ENCODE measurements at regions not wholly inside any gene's neighbourhood (a gene's known extent, or its start where the extent isn't known, plus 50 kb on each side); places are given as distances from the start of the nearest gene placed in this dataset.
A peak's percentile ranks its signal among the peaks of the same experiment; 100 is the strongest.

DNA sequence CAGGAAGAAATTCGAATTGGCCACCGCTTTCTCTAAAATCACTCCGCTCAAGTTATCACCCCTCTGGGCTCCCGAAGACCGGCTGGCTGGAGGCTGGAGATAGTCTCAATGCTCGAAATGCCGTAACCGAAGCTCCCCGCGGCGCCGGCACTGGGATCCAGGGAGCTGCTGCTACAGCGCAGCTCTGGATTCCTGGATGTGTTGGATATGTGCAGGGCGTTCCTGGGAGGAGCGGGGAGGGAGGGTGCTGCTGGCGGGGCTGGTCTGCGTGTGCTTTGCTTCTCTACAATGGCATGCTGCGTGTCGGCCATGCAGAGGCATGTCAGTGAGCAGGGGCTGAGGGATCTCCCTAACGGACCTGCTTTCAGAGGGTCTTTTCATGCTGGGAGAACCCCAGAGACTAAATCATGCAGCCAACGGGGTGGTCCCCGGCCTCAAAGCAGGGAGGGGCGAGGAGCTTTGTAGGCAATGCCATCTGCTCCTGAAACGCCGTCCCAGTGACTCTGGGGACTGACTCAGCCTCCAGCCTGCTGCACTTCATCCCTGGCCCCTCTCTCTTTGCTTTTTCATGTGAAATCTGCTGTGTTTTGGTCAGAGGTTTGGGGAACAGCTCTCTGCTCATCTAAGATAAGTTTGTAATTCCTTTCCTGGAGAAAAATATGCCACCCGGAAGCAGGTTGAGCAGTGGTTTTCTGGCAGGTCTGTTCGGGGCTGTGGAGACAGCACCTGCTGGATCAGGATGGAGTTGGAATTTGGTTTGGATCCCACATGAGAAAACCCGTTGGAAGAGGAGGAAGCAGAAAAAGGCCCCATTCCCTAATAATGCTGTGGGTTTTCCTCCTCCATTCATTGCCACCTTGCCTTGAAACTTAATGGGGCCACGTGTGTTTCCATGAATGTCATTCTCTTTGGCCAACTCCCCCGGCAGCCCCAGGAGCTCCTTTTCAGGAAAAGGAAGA is 311.4 kb downstream of the SEC14L1 start:
- no peak for DNase-seq (ENCODE audit: insufficient read length, low spot score)
- peak; percentile 69 for FAIRE-seq

DNA sequence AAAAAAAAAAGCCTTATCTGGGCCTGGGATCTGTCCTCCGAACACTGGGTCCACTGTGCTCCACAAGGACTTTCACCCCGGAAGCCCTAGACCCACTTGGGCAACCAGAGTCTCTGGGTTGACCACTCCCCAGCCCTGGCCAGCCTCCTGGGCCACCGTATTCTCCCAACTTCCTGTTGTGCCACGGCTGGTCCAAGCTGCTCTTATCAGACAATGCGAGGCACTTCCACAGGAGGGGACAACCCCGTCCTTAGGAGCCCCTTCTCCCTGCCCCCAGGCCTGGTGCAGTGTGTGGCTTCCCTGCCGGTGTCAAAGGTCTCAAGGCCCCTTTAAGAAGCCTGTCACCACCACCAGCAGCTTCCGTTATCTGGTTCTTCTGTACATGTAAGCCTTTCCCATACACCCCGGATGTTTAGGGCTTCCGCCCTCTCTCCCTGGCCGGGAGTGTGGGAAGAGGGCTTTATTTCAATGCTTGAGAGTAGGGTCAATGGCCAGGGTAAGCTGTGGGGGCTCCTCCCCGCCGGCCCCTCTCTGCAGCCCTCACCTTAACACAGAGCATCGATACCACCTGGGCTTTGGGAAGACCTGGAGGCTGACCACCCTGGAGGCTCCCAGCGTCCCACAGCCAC is 313.0 kb downstream of the SEC14L1 start:
- no peak for DNase-seq (ENCODE audit: insufficient read length, low spot score)
- FAIRE-seq, result peak; percentile 87

DNA sequence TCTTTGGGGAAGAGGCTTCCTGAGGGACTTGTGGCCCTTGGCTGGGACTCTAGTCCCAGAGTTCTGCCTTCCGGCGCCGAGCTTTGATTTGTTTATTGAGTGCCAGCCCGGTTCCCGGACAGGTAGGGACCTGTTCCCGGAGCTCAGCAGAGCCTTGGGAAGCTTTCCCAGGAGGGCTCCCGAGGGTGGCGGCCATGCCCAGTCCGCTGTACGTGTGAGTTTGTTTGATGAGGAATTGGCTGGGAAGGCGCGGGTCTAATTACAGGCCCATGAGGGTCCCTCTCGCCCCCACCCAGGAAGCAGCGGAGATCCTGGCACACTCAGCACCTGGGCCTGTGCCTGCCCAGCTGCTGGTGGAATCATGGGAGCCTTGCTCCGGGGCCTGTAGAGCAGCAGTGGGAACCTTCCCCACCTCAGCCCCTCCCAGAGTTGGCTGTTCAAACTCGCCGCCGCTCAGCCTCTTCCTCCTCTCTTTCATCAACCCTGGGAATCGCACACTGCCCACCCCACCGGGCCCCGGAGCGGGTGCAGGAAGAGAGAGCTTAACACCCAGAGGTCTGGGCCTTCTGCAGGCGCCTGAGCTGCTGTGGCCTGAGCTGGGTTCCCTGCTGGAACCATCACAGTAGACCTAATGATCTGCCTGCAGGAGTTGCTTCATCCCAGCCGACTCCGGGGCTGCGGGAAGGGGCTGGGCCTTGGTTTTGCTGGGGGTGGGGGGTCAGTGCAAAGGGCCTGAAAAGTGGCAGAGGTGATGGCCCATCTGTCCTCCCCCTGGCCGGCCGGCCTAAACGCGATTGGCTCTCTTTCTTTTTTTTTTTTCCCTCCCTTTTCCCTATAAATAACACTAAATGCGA is 313.7 kb downstream of the SEC14L1 start:
- DNase-seq (ENCODE audit: insufficient read length, low spot score), result no peak
- FAIRE-seq, result peak; percentile 35

DNA sequence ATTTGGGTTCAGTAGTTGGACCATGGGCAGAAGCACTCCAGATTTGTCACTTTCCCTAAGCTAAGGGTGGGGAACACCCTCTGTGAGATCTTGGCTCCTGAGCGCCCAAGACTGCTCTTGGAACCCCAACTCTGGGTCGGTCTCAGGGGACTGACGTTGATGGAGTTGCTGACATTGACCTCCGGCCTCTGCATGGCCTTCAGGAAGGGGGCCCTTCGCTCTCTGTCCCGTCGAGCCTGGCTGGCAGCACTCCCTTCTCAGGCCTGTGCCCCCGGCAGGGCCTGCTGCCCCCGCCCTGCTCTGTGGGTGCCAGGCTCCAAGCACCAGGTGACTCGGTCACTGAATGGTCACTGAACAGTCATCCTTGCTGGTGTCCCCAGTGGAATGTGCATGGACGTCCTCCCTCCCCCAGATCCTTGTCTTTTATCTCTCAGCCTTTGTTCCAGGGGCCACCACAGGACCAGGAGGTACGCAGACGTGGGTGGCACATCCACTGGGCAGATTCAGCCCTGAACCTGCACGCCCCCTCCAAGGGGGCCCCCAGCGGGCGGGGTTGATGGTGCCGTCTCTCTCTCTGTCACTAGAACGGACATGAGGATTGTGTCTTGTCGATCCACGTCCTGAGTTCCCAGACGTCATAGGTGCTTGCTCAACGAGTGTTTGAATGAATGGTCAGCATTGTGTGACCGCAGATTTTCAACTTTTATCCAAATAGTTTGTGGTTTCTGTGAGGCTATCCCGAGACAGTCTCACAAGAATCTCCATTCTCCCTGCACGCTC is 314.5 kb downstream of the SEC14L1 start:
- FAIRE-seq, result no peak

GRCh38 chr17:77455891-77456260 is 315.1 kb downstream of the SEC14L1 start:
- FAIRE-seq (no peak), DNase-seq (ENCODE audit: insufficient read length, low spot score) (no peak)

More for the DNA sequence above, 314.5 kb downstream of the SEC14L1 start:
- DNase-seq (ENCODE audit: insufficient read length, low spot score), result no peak

DNA sequence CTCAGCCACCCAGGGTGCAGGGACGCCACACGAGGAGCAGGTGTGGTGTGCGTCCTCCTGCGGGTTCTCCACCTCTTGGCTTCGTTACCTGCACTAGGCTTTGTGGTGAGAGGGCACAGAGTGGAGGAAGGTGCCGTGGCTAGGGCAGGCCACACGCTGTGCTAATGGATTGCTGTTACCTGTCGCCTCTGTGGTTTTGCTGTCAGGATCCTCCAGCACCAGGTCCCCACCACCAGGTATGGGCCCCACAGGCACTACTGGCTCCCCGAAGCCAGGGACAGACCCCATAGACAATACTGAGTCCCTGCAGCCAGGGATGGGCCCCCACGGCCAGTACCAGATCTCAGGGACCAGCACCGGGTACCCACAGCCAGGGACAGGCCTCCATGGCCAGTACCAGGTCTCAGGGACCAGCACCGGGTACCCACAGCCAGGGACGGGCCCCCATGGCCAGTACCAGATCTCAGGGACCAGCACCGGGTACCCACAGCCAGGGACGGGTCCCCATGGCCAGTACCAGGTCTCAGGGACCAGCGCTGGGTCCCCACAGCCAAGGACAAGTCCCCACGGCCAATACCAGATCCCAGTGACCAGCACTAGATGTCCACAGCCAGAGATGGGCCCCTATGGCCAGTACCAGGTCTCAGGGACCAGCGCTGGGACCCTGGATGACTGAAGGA is 315.6 kb downstream of the SEC14L1 start:
- DNase-seq (ENCODE audit: insufficient read length, low spot score) (no peak), FAIRE-seq (no peak)

- FAIRE-seq (peak; percentile 18), DNase-seq (ENCODE audit: insufficient read length, low spot score) (no peak)
These were observed 316.3 kb downstream of the SEC14L1 start for GRCh38 chr17:77456951-77457548.

DNA sequence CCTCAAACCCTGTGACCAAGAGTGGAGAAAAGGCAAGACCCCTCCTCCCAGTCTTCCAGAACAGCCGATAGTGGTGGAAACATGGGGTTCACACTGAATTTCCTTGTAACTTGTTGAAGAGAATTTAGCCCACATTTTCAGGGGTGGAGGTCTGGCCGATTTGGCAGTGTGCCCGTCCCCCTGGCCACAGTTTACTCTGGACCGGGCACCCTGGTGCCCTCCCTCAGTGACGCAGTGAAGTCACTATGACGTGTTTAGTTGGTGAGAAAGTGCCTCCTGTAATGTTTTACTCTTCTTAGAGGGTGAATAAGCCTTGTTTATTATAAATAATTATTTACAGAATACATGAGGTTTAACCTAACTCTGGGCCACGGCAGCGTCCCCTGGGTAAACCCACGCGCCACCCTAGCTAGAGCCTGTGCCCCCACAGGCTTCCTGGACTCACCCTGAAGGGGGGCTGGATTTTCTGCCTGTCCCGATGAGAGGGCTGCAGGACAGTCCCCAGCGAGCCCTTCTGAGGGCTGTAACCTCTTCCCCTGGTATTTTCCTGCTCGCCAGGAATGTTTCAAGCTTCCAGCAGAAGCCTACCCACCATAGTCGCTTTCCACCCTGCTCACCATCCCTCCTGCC is 316.9 kb downstream of the SEC14L1 start:
- DNase-seq (ENCODE audit: insufficient read length, low spot score) (no peak), FAIRE-seq (peak; percentile 14)

DNA sequence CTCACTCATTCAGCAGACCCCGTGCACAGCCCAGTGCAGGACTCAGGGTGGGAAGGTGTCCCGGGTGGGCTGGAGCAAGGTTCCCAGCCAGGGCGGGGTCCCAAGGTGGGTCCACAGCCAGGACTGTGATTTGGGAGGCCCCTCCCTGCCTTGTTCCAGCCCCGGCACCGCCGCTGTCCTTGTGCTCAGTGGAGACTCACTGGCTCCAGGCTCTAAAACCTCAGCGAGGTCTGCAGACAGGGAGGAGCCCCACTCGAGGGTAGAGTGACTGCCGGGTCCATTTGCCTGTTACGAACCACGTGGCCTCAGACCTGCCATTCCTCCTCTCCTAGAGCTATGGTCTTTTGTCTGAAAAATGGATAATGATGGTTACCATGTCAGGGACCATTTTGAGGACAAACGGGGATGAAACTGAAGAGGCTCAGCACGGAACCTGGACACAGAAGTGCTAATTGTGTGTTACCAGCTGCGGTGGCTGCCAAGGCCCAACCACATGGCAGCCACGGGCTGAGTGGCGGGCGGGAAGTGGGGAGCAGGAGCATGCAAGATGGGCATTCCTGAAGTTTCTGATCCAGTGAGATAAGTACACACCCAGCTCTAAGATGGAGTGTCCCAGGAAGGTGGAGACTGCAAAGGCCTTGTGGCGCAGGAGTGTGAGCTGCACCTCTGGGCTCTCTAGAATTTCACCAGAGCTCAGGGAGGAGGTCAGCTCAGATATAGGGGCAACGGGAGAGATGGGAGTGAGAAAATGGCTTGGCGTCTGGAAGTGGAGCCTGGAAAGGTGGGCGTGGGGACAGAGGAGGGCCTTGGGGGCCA is 317.6 kb downstream of the SEC14L1 start:
- FAIRE-seq, result peak; percentile 58
- DNase-seq (ENCODE audit: insufficient read length, low spot score), result no peak

- DNase-seq (ENCODE audit: insufficient read length, low spot score) (no peak), FAIRE-seq (peak; percentile 64)
These were observed 318.4 kb downstream of the SEC14L1 start for GRCh38 chr17:77459018-77459755.

GRCh38 chr17:77460514-77461046 is 319.8 kb downstream of the SEC14L1 start:
- DNase-seq (ENCODE audit: insufficient read length, low spot score) (no peak), FAIRE-seq (no peak)

DNA sequence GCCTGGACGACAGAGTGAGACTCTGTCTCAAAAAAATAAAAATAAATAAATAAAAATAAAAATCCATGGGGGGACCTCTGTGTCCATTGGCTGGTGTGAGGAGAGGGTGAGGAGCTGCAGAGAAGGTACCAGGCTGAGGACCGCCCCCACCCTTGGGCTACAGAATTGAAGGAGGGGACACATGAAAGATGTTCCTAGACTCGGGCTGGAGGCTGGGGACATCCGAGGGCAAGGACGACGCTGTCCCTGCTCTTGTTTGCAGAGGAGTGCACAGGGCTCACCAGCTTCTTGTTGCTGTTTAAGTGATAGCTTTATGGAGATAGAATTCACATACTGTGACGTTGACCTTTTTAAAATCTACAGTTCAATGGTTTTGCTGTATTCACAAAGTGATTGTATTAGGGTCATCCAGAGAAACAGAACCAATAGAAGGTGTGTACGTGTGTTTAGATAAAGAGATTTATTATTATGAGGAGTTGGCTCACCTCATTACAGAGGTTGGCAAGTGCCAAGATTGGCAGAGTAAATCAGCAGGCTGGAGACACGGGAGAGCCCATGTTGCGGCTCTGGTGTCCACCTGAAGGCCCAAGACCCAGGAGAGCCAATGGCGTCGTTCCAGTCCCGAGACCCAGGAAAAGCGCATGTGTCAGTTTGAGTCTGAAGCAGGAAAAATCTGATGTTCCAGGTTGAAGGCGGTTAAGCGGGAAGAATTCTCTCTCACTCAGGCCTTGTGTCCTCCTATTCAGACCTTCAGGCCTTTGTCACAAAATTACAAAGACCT is 320.7 kb downstream of the SEC14L1 start:
- FAIRE-seq, result peak; percentile 84
- DNase-seq (ENCODE audit: insufficient read length, low spot score), result no peak

GRCh38 chr17:77462090-77462489 is 321.3 kb downstream of the SEC14L1 start:
- DNase-seq (ENCODE audit: insufficient read length, low spot score) (no peak), FAIRE-seq (peak; percentile 96)

DNA sequence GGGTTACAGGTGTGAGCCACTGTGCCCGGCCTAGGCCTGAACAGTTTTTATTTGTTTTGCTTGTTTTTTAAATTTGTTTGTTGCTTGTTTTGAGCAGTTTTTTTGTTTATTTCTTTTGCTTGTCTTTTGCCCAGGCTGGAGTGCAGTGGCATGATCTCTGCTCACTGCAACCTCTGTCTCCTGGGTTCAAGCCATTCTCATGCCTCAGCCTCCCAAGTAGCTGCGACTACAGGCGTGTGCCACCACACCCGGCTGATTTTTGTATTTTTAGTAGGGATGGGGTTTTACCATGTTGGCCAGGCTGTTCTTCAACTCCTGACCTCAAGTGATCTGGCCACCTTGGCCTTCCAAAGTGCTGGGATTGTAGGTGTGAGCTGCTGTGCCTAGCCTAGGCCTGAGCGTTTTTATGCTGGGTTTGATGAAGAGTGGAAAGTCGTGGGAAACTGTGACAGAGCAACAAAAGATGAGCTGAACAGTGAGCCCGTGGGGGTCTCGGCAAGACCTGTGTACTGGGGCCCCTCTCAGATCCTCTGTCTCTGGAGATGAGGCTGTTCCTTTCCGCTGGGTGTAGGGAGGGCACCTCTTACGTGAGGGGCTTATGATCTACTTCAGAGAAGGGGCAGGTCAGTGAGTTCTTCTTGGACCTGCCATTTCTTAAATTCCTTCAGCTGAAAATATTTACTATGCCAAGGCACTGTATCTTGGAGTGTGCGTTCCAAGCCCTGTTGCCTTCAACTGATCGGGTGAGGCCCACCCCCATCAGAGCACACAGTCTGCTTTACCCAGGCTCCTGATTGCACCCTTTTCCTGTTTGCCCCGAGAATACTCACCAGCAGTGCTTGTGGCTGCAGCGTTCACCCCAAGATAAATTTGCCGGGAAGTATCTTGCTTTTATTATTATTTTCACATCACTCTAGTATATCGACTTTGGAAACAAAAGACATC is 322.1 kb downstream of the SEC14L1 start:
- FAIRE-seq, result peak; percentile 48
- no peak for DNase-seq (ENCODE audit: insufficient read length, low spot score)

GRCh38 chr17:77464988-77465357 is 324.2 kb downstream of the SEC14L1 start:
- DNase-seq (ENCODE audit: insufficient read length, low spot score) (no peak), FAIRE-seq (no peak)
